NCI-H748 (cell line): ENCODE measurements at regions not wholly inside any gene's neighbourhood (a gene's known extent, or its start where the extent isn't known, plus 50 kb on each side); places are given as distances from the start of the nearest gene placed in this dataset.

Experiments used
- DNase-seq: peaks from one replicate; lab custom pipeline; 2025; ENCODE audit not compliant: unreplicated experiment; lab: John Stamatoyannopoulos, UW

DNA sequence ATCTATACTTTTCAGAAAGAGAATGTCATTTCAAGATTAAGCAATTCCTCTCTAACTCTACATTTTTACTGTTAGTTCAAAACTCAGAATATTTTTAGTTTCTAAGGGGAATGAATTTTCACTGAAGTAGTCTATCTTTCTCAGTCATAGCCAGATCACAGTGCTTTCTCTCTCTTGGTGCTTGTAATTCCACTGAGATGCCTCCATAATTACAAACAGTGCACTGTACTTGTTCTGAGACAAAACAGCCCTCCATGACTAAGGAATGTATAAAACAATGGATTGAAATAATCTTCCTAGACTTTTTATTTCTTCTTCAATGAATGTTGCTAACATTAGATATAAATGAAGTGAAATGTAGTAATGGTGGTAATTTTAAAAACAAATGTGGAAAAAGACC, 603.2 kb upstream of the FAM241A start:
- no peak for DNase-seq

DNA sequence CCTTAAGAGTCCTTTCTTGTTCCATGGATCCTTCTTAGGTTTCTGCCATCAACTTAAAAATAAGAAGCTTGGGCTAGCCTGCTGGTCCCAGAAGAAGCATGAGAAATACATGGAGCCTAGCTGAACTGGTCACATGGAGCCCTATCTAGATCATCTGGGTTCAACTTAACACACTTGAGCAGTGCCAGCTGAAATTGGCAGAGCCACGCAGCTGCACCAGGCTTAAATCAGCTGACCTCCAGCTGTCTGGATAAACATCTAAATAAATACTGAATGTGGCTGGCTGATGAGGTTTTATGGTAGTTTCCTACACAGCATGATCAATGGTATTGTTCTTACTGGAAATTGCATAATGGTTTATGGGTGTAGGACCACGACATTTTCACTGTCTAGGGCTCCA, 598.4 kb upstream of the FAM241A start:
- DNase-seq: peak; percentile 57

GRCh38 chr4:111556141-111556781, 589.0 kb upstream of the FAM241A start:
- DNase-seq: no peak

DNA sequence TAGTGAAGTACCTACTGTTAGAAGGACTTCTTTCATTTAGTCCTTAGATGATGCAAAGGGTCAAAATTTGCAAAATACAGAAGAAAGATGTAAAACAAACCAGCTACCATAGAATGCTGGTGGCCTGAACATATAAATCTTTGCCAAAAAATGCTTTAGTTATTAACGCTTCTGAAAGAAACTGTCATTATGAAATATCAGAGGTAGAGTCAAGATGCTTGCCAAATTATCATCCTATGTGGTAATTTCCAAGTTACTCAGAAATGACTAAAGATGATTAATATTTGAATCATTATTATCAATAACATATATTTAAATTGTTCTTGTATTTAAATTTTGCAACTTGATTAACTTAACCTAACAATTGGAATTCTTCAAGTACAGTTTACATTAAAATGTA, 588.4 kb upstream of the FAM241A start:
- DNase-seq: no peak

DNA sequence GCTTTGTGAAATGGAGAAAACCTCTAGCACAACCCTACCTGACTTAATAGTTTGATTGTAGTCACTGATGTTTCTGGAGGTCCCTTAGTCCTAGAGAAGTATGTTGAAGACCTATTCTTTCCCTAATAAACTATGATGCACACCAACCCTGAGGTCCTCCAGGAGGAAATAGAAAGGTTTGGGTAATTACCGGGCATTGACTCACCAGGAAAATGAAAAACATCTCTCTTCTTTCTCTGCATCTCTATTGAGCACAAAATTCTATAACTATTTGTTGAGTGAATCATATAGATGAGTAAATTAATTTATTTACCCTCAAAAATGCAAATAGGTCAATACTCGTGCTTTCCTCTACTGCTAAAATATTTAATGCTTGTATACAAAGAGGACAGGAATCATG, 582.4 kb upstream of the FAM241A start:
- DNase-seq: no peak

- DNase-seq: no peak
Measured at GRCh38 chr4:111572470-111572869, 572.8 kb upstream of the FAM241A start.

- DNase-seq: no peak
Measured at GRCh38 chr4:111573386-111573785, 571.9 kb upstream of the FAM241A start.

- DNase-seq: no peak
Measured at GRCh38 chr4:111579767-111580166, 565.5 kb upstream of the FAM241A start.

DNA sequence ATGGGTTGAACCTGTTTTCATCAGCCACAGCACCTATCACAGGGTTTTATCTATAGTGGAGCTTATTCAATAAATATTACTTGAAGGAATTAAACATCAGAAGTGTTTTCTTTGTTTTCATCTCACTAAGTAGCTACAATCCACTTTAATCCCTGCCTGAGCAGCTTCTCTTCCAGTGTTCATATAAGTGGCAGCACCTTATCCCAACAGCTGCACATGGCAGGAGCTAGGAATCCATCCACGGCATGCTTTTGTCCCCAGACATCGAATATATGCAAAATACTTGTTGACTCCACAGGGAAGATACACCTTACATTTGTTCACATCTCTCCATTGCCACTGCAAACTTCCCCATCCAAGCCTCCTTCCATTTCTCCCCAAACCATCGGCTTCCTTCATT, 549.8 kb upstream of the FAM241A start:
- no peak for DNase-seq

DNA sequence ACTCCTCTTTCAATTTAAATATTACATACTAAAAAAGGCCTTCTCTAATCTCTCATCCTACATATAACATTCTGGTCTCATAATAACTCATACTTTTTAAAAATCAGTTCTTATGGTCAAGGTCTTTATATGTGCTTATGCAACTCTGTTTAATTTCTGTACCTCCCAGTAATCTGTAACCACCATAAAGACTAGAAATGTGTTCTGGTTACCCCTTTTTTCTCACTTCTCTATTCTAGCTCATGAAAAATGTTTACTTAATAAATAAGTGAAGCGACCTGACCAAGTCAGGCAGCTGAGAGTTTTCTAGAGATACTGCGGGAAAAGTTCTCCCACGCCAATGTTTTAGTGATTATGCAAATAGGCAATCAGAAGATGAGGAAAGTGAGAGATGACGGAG, 548.8 kb upstream of the FAM241A start:
- DNase-seq: no peak

DNA sequence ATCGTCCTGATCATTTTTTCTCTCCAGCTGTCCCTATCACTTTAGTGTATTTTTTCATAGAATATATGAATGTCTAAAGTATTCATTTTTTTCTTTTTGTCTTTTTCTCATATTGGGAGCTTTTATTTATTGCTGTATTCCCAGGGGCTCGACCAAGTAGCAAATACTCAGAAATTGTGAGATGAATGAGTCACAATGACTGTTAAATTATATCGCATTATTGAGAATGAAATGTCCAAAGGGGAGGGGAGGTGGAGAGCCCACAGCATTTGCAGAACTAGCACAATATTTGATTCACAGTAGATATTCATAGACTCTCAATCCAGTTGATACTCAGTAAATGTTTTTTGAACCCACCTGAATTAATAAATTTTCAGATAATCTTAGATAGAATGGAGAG, 543.6 kb upstream of the FAM241A start:
- DNase-seq: no peak

DNA sequence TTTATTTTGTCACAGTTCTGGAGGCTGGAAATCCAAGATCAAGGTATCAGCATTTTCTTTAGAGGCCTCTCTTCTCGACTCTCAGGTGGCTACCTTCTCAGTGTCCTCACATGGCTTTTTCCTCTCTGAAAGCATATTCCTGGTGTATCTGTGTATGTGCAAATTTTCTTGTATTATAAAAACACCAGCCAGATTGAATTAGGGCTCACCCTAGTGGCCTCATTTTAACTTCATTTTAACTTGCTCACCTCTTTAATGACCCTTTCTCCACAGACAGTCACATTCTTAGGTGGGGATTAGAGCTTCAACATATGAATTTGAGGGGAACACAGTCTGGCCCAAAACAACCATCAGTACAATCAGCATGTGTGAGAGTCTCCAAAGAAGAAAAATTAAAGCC, 542.4 kb upstream of the FAM241A start:
- DNase-seq: no peak

DNA sequence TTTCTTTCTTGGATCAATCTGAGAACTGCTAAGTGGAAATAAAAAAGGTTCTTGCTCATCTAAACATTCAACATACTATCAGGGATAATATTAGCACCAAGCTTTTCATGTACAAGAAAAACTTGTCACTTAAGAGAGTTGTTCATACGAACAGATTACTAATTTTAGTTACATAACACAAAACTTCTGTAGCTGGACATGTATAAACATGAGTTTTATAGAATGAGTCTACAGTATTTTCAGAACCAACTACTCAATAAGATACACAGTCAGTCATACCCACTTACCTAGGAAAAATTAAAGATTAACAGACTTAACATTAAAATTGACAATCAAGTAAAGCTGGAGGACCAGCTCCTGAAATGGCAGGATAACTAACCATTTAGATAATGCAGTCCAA, 540.1 kb upstream of the FAM241A start:
- DNase-seq: no peak

- DNase-seq: peak; percentile 31
Measured at GRCh38 chr4:111610681-111611080, 534.6 kb upstream of the FAM241A start.

DNA sequence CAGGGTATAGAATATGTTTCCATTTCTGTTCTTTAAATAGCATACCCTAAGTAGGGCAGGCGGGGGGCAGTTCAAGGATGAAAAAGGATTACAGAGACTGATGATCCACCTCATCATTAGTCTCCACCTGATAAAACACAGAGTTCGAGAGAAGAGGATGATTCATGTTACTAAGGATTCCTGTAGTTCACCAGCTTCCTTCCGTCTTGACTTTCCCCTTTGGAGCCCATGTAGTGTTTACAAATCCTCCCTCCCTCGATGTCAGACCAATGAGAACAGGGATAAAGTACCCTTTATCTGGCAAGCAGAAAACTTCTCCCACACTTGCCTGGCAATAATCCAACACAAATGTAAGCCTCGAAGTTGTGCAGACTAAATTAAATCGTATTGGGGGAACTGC, 526.3 kb upstream of the FAM241A start:
- no peak for DNase-seq

- no peak for DNase-seq
Measured at GRCh38 chr4:111628437-111628836, 516.8 kb upstream of the FAM241A start.

DNA sequence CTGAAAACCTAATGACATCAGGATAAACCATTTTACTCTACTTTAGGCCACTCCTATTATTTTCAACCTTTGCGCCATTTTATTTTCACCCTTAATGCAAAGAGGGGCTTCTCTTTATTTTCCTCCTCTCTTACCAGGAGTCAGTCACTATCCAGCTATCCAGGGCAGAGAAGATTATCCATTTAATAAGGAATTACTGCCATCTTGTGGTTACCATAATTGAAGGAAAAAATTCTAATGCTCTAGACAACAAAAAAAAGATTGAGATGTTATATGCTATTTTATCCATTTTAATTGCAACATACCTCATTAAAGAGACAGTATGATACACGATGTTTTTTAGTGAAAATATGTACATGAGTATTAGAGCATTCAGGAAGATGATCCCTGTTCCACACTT, 514.5 kb upstream of the FAM241A start:
- DNase-seq: peak; percentile 43

DNA sequence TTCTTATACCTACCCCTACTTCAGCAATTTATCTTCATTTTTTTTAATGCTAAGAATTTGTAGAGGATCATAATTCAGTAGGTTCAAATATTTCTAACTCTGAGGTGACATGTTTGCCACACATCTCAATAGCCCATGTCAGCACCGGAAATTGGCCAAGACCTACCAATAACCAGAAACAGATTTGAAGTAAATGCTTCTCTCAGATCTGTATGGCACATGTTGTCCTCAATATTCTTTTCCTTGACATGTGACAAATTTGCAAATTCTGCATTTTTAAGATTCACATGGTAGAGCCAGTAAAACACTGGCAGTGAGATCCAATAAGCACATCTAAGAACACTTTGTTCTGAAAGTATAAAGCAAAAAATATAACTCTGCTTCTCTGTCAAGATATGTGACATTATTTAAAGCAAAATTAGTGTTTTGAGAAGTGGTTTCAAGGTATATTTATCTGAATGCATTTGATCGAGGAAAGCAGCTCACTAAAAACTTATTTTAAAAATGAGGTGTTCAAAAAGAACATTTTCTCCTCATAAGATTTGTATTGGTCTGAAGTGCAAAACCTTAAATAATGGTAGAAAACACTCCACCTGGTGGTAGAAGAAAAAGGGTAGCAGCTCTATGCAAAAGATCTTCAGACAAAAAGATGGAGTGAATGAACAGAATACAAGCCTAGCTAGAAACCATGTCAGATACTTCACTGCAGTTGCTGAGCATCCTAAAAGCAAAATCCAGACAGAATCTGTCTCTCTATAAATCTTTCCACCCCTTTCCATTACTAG, 513.8 kb upstream of the FAM241A start:
- peak; percentile 41 for DNase-seq

- peak; percentile 62 for DNase-seq
Measured at GRCh38 chr4:111632641-111633151, 512.6 kb upstream of the FAM241A start.

GRCh38 chr4:111633663-111634266, 511.5 kb upstream of the FAM241A start:
- peak; percentile 45 for DNase-seq

DNA sequence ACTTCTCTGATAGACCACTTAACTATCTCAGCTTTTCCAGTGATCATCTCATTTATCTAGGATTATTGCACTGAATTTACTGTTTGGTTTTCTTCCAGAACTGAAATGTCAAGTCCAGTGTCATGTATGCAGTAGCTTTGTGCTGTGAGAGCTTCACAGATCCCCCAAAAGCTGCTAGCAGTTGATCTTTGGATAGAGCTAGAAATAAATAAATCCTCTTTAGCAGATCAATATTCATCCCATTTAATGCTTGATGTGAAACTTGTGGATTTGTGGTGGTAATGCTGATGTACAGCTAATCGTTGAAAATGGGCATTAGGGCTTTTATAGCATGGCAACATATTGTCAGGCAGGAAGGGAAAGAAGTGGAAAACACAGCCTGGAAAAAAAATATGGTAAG, 509.6 kb upstream of the FAM241A start:
- no peak for DNase-seq

- no peak for DNase-seq
Measured at GRCh38 chr4:111636961-111637585, 508.2 kb upstream of the FAM241A start.
